ENCODE measurements at regions not wholly inside any gene's neighbourhood (a gene's known extent, or its start where the extent isn't known, plus 50 kb on each side); places are given as distances from the start of the nearest gene placed in this dataset.

- TF ChIP-seq CTCF (IDR thresholded peaks at IDR 0.05; ENCODE audit: poor library complexity) (no peak), EZH2 (IDR thresholded peaks at IDR 0.05; ENCODE audit: borderline replicate concordance) (no peak), EZH2phosphoT487 (IDR thresholded peaks at IDR 0.05; ENCODE audit: low read depth, severe bottlenecking, unreplicated experiment) (no peak)
These were observed 1183.8 kb upstream of the WWC1 start for GRCh38 chr5:167107684-167108083.

All from hepatocyte (in vitro differentiated cells).